Neural progenitor cell (in vitro differentiated cells): ENCODE measurements at regions not wholly inside any gene's neighbourhood (a gene's known extent, or its start where the extent isn't known, plus 50 kb on each side); places are given as distances from the start of the nearest gene placed in this dataset.

Source experiments
- DNase-seq: peaks from one replicate; pipeline ENCODE4 v3.0.0-alpha.2; 2016; ENCODE audit warnings: low spot score
- H2AFZ ChIP-seq: fragments of 200-600 bp; sonication (generic); replicated peaks from 2 replicates; pipeline ENCODE4 v1.6.1; 2016; ENCODE audit warnings: antibody characterized with exemption
- H3F3A ChIP-seq: fragments of 200-600 bp; sonication (generic); 2 replicates; pipeline ENCODE4 v1.6.1; 2016; ENCODE audit warnings: antibody characterized with exemption, low read depth
- H3K27ac ChIP-seq: fragments of 200-600 bp; sonication (generic); 2 replicates; pipeline ENCODE4 v1.5.1; 2016; ENCODE audit warnings: mild to moderate bottlenecking
- H3K27me3 ChIP-seq: fragments of 200-600 bp; sonication (generic); 2 replicates; pipeline ENCODE4 v1.6.1; 2016; ENCODE audit warnings: mild to moderate bottlenecking, moderate library complexity
- H3K36me3 ChIP-seq: fragments of 200-600 bp; sonication (generic); 2 replicates; pipeline ENCODE4 v1.5.1; 2016
- H3K4me1 ChIP-seq: fragments of 200-600 bp; sonication (generic); 2 replicates; pipeline ENCODE4 v1.6.1; 2016; ENCODE audit warnings: mixed run types
- H3K4me2 ChIP-seq: fragments of 200-600 bp; sonication (generic); 2 replicates; pipeline ENCODE4 v1.6.1; 2016
- H3K4me3 ChIP-seq: fragments of 200-600 bp; sonication (generic); 2 replicates; pipeline ENCODE4 v1.5.1; 2016
- H3K79me2 ChIP-seq: fragments of 200-600 bp; sonication (generic); 2 replicates; pipeline ENCODE4 v1.6.1; 2016; ENCODE audit warnings: low read depth
- H3K9ac ChIP-seq: fragments of 200-600 bp; sonication (generic); 2 replicates; pipeline ENCODE4 v1.6.1; 2016
- H3K9me3 ChIP-seq: fragments of 200-600 bp; sonication (generic); 2 replicates; pipeline ENCODE4 v1.5.1; 2016; ENCODE audit warnings: low read depth
- H4K20me1 ChIP-seq: fragments of 200-600 bp; sonication (generic); 2 replicates; pipeline ENCODE4 v1.6.1; 2016; ENCODE audit warnings: low read depth
- H3K27ac Mint-ChIP-seq: 3 replicates; pipeline ENCODE4 v1.8.0; 2021; ENCODE audit warnings: mixed read lengths
- H3K27me3 Mint-ChIP-seq: 2 replicates; pipeline ENCODE4 v1.8.0; 2022; ENCODE audit warnings: low read depth, mild to moderate bottlenecking, inconsistent platforms, moderate library complexity, mixed read lengths; ENCODE audit not compliant: insufficient read depth
- H3K36me3 Mint-ChIP-seq: 3 replicates; pipeline ENCODE4 v1.8.0; 2021; ENCODE audit warnings: mixed read lengths
- H3K4me1 Mint-ChIP-seq: 3 replicates; pipeline ENCODE4 v1.8.0; 2021; ENCODE audit warnings: mixed read lengths
- H3K4me3 Mint-ChIP-seq: 3 replicates; pipeline ENCODE4 v1.8.0; 2021; ENCODE audit warnings: mild to moderate bottlenecking, moderate library complexity, mixed read lengths
- H3K9me3 Mint-ChIP-seq: 3 replicates; pipeline ENCODE4 v1.8.0; 2020; ENCODE audit warnings: mixed read lengths
- CTCF ChIP-seq: fragments of 200-600 bp; sonication (generic); IDR thresholded peaks from 2 replicates; pipeline ENCODE4 v1.5.1; 2017; ENCODE audit warnings: antibody characterized with exemption, mild to moderate bottlenecking
- EZH2 ChIP-seq: fragments of 200-600 bp; sonication (generic); IDR thresholded peaks from 2 replicates; pipeline ENCODE4 v1.6.1; 2017; ENCODE audit warnings: antibody characterized with exemption, mild to moderate bottlenecking, moderate library complexity
- EZH2phosphoT487 ChIP-seq: fragments of 200-600 bp; sonication (generic); IDR thresholded peaks from 2 replicates; pipeline ENCODE4 v1.6.1; 2017; ENCODE audit warnings: antibody characterized with exemption

GRCh38 chr16:51900221-51900780, 646.6 kb downstream of the TOX3 start:
- Histone ChIP-seq H3K4me3 (no peak overlapping the region), H3K27me3 (no peaks in the 10 kb centered on the region), H3K4me1 (no peaks in the 10 kb centered on the region), H3K9me3 (no peaks in the 10 kb centered on the region), H2AFZ (no peak overlapping the region), H3F3A (no peaks in the 10 kb centered on the region), H3K79me2 (no peaks in the 10 kb centered on the region), H3K9ac (no peak overlapping the region), H3K27ac (no peak overlapping the region), H3K36me3 (no peaks in the 10 kb centered on the region), H4K20me1 (no peaks in the 10 kb centered on the region), H3K4me2 (no peak overlapping the region)
- Mint-ChIP-seq H3K4me3 (no peak overlapping the region), H3K9me3 (no peaks in the 10 kb centered on the region), H3K27ac (no peak overlapping the region), H3K4me1 (no peaks in the 10 kb centered on the region), H3K36me3 (no peaks in the 10 kb centered on the region), H3K27me3 (no peaks in the 10 kb centered on the region)
- TF ChIP-seq CTCF (no peak), EZH2 (no peak), EZH2phosphoT487 (no peak)
- DNase-seq: no peak

GRCh38 chr16:51898872-51899271, 648.1 kb downstream of the TOX3 start:
- Histone ChIP-seq H3F3A (no peaks in the 10 kb centered on the region), H3K79me2 (no peaks in the 10 kb centered on the region), H3K27me3 (no peaks in the 10 kb centered on the region), H3K4me1 (no peaks in the 10 kb centered on the region), H3K27ac (no peak overlapping the region), H3K9ac (no peak overlapping the region), H3K36me3 (no peaks in the 10 kb centered on the region), H4K20me1 (no peaks in the 10 kb centered on the region), H2AFZ (no peak overlapping the region), H3K4me3 (no peak overlapping the region), H3K9me3 (no peaks in the 10 kb centered on the region), H3K4me2 (no peak overlapping the region)
- H3K27ac Mint-ChIP-seq: no peak overlapping the region
- TF ChIP-seq EZH2 (no peak), CTCF (no peak), EZH2phosphoT487 (no peak)
- H3K9me3 Mint-ChIP-seq: peaks cover 4% of the 10 kb centered on the region
- DNase-seq: no peak
- no peaks in the 10 kb centered on the region for H3K36me3 Mint-ChIP-seq
- H3K27me3 Mint-ChIP-seq: no peaks in the 10 kb centered on the region
- no peaks in the 10 kb centered on the region for H3K4me1 Mint-ChIP-seq
- no peak overlapping the region for H3K4me3 Mint-ChIP-seq

GRCh38 chr16:51896013-51896412, 650.9 kb downstream of the TOX3 start:
- Mint-ChIP-seq H3K27ac (no peak overlapping the region), H3K4me1 (no peaks in the 10 kb centered on the region), H3K36me3 (no peaks in the 10 kb centered on the region), H3K27me3 (no peaks in the 10 kb centered on the region), H3K9me3 (peaks cover 4% of the 10 kb centered on the region), H3K4me3 (no peak overlapping the region)
- H3K4me1 ChIP-seq: no peaks in the 10 kb centered on the region
- H3K27me3 ChIP-seq: no peaks in the 10 kb centered on the region
- no peaks in the 10 kb centered on the region for H3K79me2 ChIP-seq
- no peaks in the 10 kb centered on the region for H3K36me3 ChIP-seq
- no peak overlapping the region for H3K9ac ChIP-seq
- DNase-seq: no peak
- no peak overlapping the region for H3K4me3 ChIP-seq
- H3F3A ChIP-seq: no peaks in the 10 kb centered on the region
- no peaks in the 10 kb centered on the region for H4K20me1 ChIP-seq
- H3K27ac ChIP-seq: no peak overlapping the region
- TF ChIP-seq EZH2phosphoT487: no peak
- no peak for TF ChIP-seq CTCF
- no peak for TF ChIP-seq EZH2
- no peak overlapping the region for H3K4me2 ChIP-seq
- H3K9me3 ChIP-seq: no peaks in the 10 kb centered on the region
- H2AFZ ChIP-seq: no peak overlapping the region
